ENCODE measurements at regions not wholly inside any gene's neighbourhood (a gene's known extent, or its start where the extent isn't known, plus 50 kb on each side); places are given as distances from the start of the nearest gene placed in this dataset.
A peak's percentile ranks its signal among the peaks of the same experiment; 100 is the strongest.
"Not testable (repeated sequence)": the region's sequence is repeated elsewhere in the genome, so short reads cannot be mapped to it uniquely, and the experiment has no call there.

GRCh38 chr2:47964277-47964676, 58.0 kb upstream of the FBXO11 start:
- Histone ChIP-seq H3K4me1 (ENCODE audit: control extremely low read depth in 1 of 4, control insufficient read depth in 4 of 4, insufficient read depth in 4 of 4, low read length in 3 of 4) (peaks cover 0 to 18% (median 5%) of the 10 kb centered on the region in 4 experiments), H3K36me3 (ENCODE audit: control insufficient read depth in 4 of 4, insufficient read depth in 4 of 4, low read length in 3 of 4) (no peaks in the 10 kb centered on the region), H3K27ac (ENCODE audit: insufficient read depth in 1 of 2, low read depth in 1 of 2, low read length in 2 of 2, poor library complexity in 1 of 2, severe bottlenecking in 2 of 2) (no peak overlapping the region), H3K4me3 (ENCODE audit: control insufficient read depth in 1 of 7, extremely low read depth in 1 of 7, insufficient read depth in 4 of 7, low read depth in 2 of 7, low read length in 6 of 7) (no peak overlapping the region), H3K27me3 (replicated peaks in 2 of 5; ENCODE audit: control insufficient read depth in 4 of 5, insufficient read depth in 5 of 5, low read length in 4 of 5) (no peaks in the 10 kb centered on the region), H3K9me3 (ENCODE audit: control extremely low read depth in 1 of 5, control insufficient read depth in 4 of 5, insufficient read depth in 2 of 5, low read depth in 1 of 5, low read length in 4 of 5) (peaks cover 0 to 2% (median 0%) of the 10 kb centered on the region in 5 experiments)
- CTCF ChIA-PET = interaction anchor here (0.6 kb wide), 1 partner anchor 10 kb away, joined by 3 read pairs; no protein-coding TSS in a partner anchor
- no peak for DNase-seq
- POLR2A ChIA-PET = no interaction called here

- DNase-seq = no peak
- ChIA-PET CTCF (interaction anchor here (0.6 kb wide), 1 partner anchor 11 kb away, joined by 3 read pairs; no protein-coding TSS in a partner anchor), POLR2A (no interaction called here)
- Histone ChIP-seq H3K27me3 (replicated peaks in 2 of 5; ENCODE audit: control insufficient read depth in 4 of 5, insufficient read depth in 5 of 5, low read length in 4 of 5) (no peaks in the 10 kb centered on the region), H3K4me1 (ENCODE audit: control extremely low read depth in 1 of 4, control insufficient read depth in 4 of 4, insufficient read depth in 4 of 4, low read length in 3 of 4) (peaks cover 0 to 18% (median 5%) of the 10 kb centered on the region in 4 experiments), H3K27ac (ENCODE audit: insufficient read depth in 1 of 2, low read depth in 1 of 2, low read length in 2 of 2, poor library complexity in 1 of 2, severe bottlenecking in 2 of 2) (no peak overlapping the region), H3K9me3 (ENCODE audit: control extremely low read depth in 1 of 5, control insufficient read depth in 4 of 5, insufficient read depth in 2 of 5, low read depth in 1 of 5, low read length in 4 of 5) (peaks cover 0 to 2% (median 0%) of the 10 kb centered on the region in 5 experiments), H3K36me3 (ENCODE audit: control insufficient read depth in 4 of 4, insufficient read depth in 4 of 4, low read length in 3 of 4) (no peaks in the 10 kb centered on the region), H3K4me3 (ENCODE audit: control insufficient read depth in 1 of 7, extremely low read depth in 1 of 7, insufficient read depth in 4 of 7, low read depth in 2 of 7, low read length in 6 of 7) (no peak overlapping the region)
- 91% methylated on average over 7 of the region's 8 CpGs for WGBS (ENCODE audit: insufficient coverage)
Observed at GRCh38 chr2:47964722-47965434, 58.6 kb upstream of the FBXO11 start.

- DNase-seq; H3K9me3 ChIP-seq (ENCODE audit: control extremely low read depth in 1 of 5, control insufficient read depth in 4 of 5, insufficient read depth in 2 of 5, low read depth in 1 of 5, low read length in 4 of 5); CTCF ChIA-PET; H3K27ac ChIP-seq (ENCODE audit: insufficient read depth in 1 of 2, low read depth in 1 of 2, low read length in 2 of 2, poor library complexity in 1 of 2, severe bottlenecking in 2 of 2); H3K4me1 ChIP-seq (ENCODE audit: control extremely low read depth in 1 of 4, control insufficient read depth in 4 of 4, insufficient read depth in 4 of 4, low read length in 3 of 4); POLR2A ChIA-PET; H3K4me3 ChIP-seq (ENCODE audit: control insufficient read depth in 1 of 7, extremely low read depth in 1 of 7, insufficient read depth in 4 of 7, low read depth in 2 of 7, low read length in 6 of 7); H3K36me3 ChIP-seq (ENCODE audit: control insufficient read depth in 4 of 4, insufficient read depth in 4 of 4, low read length in 3 of 4); H3K27me3 ChIP-seq (replicated peaks in 2 of 5; ENCODE audit: control insufficient read depth in 4 of 5, insufficient read depth in 5 of 5, low read length in 4 of 5): not testable (repeated sequence)
Observed at GRCh38 chr2:47976728-47977127, 70.4 kb upstream of the FBXO11 start.

GRCh38 chr2:47984041-47984440, 77.7 kb upstream of the FBXO11 start:
- peak in 1 of 3 donors; percentile 16 for DNase-seq
- H3K4me3 ChIP-seq (ENCODE audit: control insufficient read depth in 1 of 7, extremely low read depth in 1 of 7, insufficient read depth in 4 of 7, low read depth in 2 of 7, low read length in 6 of 7) = no peak overlapping the region
- H3K27me3 ChIP-seq (replicated peaks in 2 of 5; ENCODE audit: control insufficient read depth in 4 of 5, insufficient read depth in 5 of 5, low read length in 4 of 5) = no peaks in the 10 kb centered on the region
- no peaks in the 10 kb centered on the region for H3K9me3 ChIP-seq (ENCODE audit: control extremely low read depth in 1 of 5, control insufficient read depth in 4 of 5, insufficient read depth in 2 of 5, low read depth in 1 of 5, low read length in 4 of 5)
- H3K36me3 ChIP-seq (ENCODE audit: control insufficient read depth in 4 of 4, insufficient read depth in 4 of 4, low read length in 3 of 4) = no peaks in the 10 kb centered on the region
- CTCF ChIA-PET = no interaction called here
- H3K4me1 ChIP-seq (ENCODE audit: control extremely low read depth in 1 of 4, control insufficient read depth in 4 of 4, insufficient read depth in 4 of 4, low read length in 3 of 4) = peaks cover 0 to 5% (median 1%) of the 10 kb centered on the region in 4 experiments
- POLR2A ChIA-PET = no interaction called here
- no peak overlapping the region for H3K27ac ChIP-seq (ENCODE audit: insufficient read depth in 1 of 2, low read depth in 1 of 2, low read length in 2 of 2, poor library complexity in 1 of 2, severe bottlenecking in 2 of 2)

- Histone ChIP-seq H3K27me3 (replicated peaks in 2 of 5; ENCODE audit: control insufficient read depth in 4 of 5, insufficient read depth in 5 of 5, low read length in 4 of 5) (no peaks in the 10 kb centered on the region), H3K27ac (ENCODE audit: insufficient read depth in 1 of 2, low read depth in 1 of 2, low read length in 2 of 2, poor library complexity in 1 of 2, severe bottlenecking in 2 of 2) (no peak overlapping the region), H3K4me1 (ENCODE audit: control extremely low read depth in 1 of 4, control insufficient read depth in 4 of 4, insufficient read depth in 4 of 4, low read length in 3 of 4) (no peaks in the 10 kb centered on the region), H3K9me3 (ENCODE audit: control extremely low read depth in 1 of 5, control insufficient read depth in 4 of 5, insufficient read depth in 2 of 5, low read depth in 1 of 5, low read length in 4 of 5) (no peaks in the 10 kb centered on the region), H3K4me3 (ENCODE audit: control insufficient read depth in 1 of 7, extremely low read depth in 1 of 7, insufficient read depth in 4 of 7, low read depth in 2 of 7, low read length in 6 of 7) (no peak overlapping the region), H3K36me3 (ENCODE audit: control insufficient read depth in 4 of 4, insufficient read depth in 4 of 4, low read length in 3 of 4) (no peaks in the 10 kb centered on the region)
- no CpG with 5 or more reads among the region's 2 CpGs for WGBS (ENCODE audit: insufficient coverage)
- no peak for DNase-seq
- ChIA-PET CTCF (interaction anchor here (1.0 kb wide), 1 partner anchor 56 kb away, joined by 3 read pairs; no protein-coding TSS in a partner anchor), POLR2A (no interaction called here)
Observed at GRCh38 chr2:47990503-47990902, 84.2 kb upstream of the FBXO11 start.

- Histone ChIP-seq H3K4me1 (ENCODE audit: control extremely low read depth in 1 of 4, control insufficient read depth in 4 of 4, insufficient read depth in 4 of 4, low read length in 3 of 4) (no peaks in the 10 kb centered on the region), H3K36me3 (ENCODE audit: control insufficient read depth in 4 of 4, insufficient read depth in 4 of 4, low read length in 3 of 4) (no peaks in the 10 kb centered on the region), H3K27me3 (replicated peaks in 2 of 5; ENCODE audit: control insufficient read depth in 4 of 5, insufficient read depth in 5 of 5, low read length in 4 of 5) (peaks cover 0 to 3% (median 0%) of the 10 kb centered on the region in 5 experiments), H3K4me3 (ENCODE audit: control insufficient read depth in 1 of 7, extremely low read depth in 1 of 7, insufficient read depth in 4 of 7, low read depth in 2 of 7, low read length in 6 of 7) (no peak overlapping the region), H3K9me3 (ENCODE audit: control extremely low read depth in 1 of 5, control insufficient read depth in 4 of 5, insufficient read depth in 2 of 5, low read depth in 1 of 5, low read length in 4 of 5) (no peaks in the 10 kb centered on the region), H3K27ac (ENCODE audit: insufficient read depth in 1 of 2, low read depth in 1 of 2, low read length in 2 of 2, poor library complexity in 1 of 2, severe bottlenecking in 2 of 2) (no peak overlapping the region)
- CTCF ChIA-PET = no interaction called here
- DNase-seq = no peak
- POLR2A ChIA-PET = no interaction called here
Observed at GRCh38 chr2:47992671-47993070, 86.4 kb upstream of the FBXO11 start.

GRCh38 chr2:47996808-47997207, 90.5 kb upstream of the FBXO11 start:
- 98% methylated on average over 4 of the region's 4 CpGs for WGBS (ENCODE audit: insufficient coverage)
- CTCF ChIA-PET = interaction anchor here (1.4 kb wide), 1 partner anchor 12 kb away, joined by 3 read pairs; no protein-coding TSS in a partner anchor

More at GRCh38 chr2:47996808-47997207, 90.5 kb upstream of the FBXO11 start:
- Histone ChIP-seq H3K4me3 (ENCODE audit: control insufficient read depth in 1 of 7, extremely low read depth in 1 of 7, insufficient read depth in 4 of 7, low read depth in 2 of 7, low read length in 6 of 7) (no peak overlapping the region), H3K27ac (ENCODE audit: insufficient read depth in 1 of 2, low read depth in 1 of 2, low read length in 2 of 2, poor library complexity in 1 of 2, severe bottlenecking in 2 of 2) (no peak overlapping the region), H3K36me3 (ENCODE audit: control insufficient read depth in 4 of 4, insufficient read depth in 4 of 4, low read length in 3 of 4) (no peaks in the 10 kb centered on the region), H3K27me3 (replicated peaks in 2 of 5; ENCODE audit: control insufficient read depth in 4 of 5, insufficient read depth in 5 of 5, low read length in 4 of 5) (peaks cover 0 to 3% (median 0%) of the 10 kb centered on the region in 5 experiments), H3K9me3 (ENCODE audit: control extremely low read depth in 1 of 5, control insufficient read depth in 4 of 5, insufficient read depth in 2 of 5, low read depth in 1 of 5, low read length in 4 of 5) (no peaks in the 10 kb centered on the region), H3K4me1 (ENCODE audit: control extremely low read depth in 1 of 4, control insufficient read depth in 4 of 4, insufficient read depth in 4 of 4, low read length in 3 of 4) (no peaks in the 10 kb centered on the region)
- no peak for DNase-seq
- POLR2A ChIA-PET = no interaction called here

Measured in common myeloid progenitor, CD34-positive (primary cell).